HG02678 (cell line): ENCODE measurements at regions not wholly inside any gene's neighbourhood (a gene's known extent, or its start where the extent isn't known, plus 50 kb on each side); places are given as distances from the start of the nearest gene placed in this dataset.
"Not testable (repeated sequence)": the region's sequence is repeated elsewhere in the genome, so short reads cannot be mapped to it uniquely, and the experiment has no call there.

Source experiments
- ATAC-seq: cut with Tn5 transposase; IDR thresholded peaks from one replicate; pipeline ENCODE4 v1.9.1; 2021; ENCODE audit warnings: mild to moderate bottlenecking, moderate library complexity; ENCODE audit not compliant: unreplicated experiment

DNA sequence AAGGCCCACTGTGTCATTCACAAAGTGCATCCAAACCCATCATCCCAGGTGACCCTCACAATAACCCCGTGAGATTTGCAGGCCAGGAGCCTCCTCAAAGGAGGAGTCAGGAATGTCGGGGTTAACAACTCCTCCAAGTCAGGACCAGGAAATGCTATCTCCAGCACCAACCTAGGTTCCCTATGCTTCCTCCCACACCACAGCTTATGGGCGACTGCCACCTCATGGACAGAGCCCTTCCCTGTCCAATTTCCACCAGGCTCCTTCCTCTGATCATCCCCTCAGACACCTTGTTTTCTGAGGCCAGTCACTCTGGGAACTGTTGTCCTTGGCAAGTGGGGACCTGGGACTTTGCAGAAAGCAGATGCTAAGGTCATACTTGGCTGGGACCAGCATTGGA, 77.8 kb downstream of the LIMS3 start:
- not testable (repeated sequence) for ATAC-seq

DNA sequence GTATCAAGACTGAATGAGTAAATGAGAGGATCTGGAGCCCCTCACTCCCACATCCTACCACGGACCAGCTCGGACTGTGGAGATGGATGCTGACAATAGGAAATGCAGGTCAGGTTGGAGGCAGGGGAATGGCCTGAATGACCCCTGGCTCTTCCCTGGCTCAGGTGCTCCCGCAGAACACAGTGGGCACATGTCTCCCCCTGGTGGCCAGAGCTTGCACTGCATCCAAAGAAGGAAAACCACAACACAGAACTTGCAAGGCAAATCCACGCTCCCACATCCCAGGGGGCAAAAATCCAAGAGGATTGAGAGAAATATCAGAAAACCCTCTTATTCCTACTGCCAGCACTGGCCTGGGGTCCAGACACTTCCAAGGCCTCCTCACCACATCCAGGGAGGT, 82.3 kb downstream of the LIMS3 start:
- not testable (repeated sequence) for ATAC-seq

DNA sequence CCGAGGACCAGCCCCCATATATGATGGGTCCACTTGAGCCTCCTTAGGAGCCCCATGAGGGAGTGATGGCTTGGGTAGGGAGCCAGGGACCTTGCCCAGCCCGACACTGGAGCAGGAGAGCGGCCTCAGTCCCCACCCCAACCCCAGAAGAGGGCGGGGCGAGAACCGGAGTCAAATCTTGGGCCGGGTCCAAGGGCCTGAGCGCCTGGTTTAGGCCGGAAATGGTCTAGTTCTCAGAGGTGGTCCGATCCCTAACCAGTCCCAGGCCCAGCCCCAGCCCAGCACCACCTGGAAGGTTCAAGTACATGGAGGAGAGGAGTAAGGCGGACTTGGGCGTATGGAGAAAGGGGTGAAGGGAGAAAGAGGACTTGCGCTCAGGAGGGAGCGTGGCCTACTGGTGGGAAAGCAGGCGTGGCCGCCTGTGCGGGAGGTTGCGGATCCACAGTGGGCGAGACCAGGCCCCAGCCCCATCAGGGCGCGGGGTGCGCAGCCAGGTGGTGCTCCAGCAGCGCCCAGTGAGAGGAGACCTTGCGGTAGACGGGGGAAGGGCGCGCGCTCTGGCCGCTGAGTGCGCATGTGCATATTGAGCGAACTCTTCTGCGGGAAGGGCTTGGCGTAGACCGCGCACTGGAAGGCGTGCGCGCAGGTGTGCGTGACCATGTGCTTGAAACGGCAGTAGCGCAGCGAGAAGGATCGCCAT, 88.1 kb downstream of the LIMS3 start:
- not testable (repeated sequence) for ATAC-seq

DNA sequence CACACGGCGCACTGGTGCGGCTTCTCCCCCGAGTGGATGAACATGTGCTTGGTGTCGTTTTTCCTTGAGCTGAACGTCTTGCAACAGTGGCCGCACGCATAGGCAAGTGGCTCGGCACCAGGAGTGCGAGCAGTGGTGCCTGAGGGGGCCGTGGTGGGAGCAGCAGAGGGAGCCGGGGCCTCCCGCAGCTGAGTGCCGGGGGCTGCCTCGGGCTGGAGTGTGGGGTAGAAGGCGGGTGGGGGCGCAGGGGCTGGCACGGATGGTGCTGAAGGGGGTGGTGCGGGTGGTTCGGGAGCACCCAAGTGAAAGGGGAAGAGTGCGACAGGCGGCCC, 88.6 kb downstream of the LIMS3 start:
- ATAC-seq: not testable (repeated sequence)

DNA sequence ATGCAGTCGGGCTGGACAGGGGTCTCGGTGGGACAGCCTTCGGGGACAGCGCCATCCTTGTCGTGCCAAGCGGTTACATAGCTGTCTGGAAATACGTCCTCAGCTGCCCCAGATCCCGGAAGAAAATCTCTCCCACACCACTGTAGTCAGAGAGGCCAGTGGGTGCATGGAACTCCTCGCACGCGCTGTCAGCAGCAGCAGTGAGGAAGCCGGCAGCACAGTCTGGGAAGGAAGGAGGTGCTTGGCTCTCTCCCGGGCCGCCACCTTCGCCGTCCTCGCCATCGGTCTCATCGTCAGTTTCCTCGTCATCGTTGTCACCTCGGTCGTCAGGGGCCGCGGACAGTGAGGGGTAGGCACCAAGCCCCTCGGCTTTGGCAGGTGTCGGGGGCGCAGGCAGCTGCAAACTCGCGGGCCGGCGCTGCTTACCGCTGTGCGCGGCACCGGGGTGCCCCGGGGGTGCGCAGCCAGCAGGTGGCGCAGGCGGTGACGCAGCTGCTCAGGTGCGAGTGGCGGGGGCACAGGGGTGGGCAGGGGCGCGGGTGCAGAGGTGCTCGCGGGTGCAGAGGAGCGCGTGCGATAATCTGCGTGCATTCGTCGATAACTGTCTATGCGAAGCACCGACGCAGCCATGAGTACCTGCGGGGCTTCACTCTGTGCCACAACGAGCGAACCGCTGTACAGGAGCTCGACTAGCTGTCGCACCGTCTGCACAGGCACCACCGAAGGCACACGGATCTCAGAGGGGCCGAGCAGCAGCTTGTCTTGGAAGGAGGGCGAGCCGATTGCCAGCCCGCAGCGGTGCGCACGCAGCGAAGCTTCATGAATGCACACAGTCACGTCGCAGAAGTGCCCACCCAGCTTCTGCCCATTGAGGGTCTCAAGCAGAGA, 89.2 kb downstream of the LIMS3 start:
- peak; percentile 54 for ATAC-seq

DNA sequence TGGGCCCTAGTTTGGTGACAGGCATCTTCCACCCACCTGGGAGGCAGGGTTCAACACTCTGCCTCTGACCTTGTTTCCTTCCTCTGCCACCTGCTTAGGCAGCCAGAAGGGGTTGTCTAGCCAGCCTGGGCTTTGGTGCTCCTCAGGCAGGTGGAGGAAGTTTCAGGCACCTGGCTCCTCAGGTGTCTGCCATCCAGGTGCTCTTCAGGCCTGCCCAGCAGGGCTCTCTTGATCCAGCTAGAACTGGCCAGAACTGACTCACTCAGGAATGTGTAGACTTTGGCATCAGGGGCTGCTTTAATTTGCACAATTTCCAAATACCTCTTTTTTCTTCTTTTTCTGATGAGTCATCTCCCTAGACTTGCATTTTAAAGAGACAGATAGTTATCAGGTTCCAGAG, 100.9 kb downstream of the LIMS3 start:
- ATAC-seq: not testable (repeated sequence)

DNA sequence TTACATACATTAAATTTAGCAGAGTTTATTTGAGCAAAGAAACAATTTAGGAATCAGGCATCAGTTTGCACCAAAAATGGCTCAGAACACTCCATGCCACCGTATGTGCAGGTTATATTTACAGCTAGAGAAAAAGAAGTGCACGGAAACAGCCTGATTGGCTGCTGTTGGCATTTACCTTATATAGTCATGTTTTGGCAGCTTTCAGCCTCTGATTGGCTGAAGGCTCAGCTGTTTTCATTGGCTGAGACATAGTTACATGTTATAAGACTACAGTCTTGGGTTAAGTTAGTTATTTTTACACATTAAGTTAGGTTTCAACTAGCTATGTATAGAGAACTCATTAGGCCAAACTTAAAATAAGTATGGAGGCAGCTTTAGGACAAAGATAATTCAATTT, 104.0 kb downstream of the LIMS3 start:
- not testable (repeated sequence) for ATAC-seq

DNA sequence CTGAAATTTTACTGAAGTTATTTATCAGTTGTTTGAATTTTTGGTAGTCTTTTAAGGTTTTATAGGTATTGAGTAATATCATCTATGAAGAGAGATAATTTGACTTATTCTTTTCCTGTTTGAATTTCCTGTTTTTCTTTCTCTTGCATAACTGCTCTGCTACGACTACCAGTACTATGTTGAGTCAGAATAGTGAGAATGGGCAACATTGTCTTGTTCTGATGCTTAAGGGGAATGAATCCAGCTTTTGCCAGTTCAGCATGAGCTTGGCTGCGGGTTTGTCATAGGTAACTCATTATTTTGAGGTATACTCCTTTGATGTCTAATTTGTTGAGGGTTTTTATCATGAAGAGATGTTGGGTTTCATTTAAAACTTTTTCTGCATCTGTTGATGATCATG, 102.2 kb downstream of the MALL start:
- not testable (repeated sequence) for ATAC-seq

DNA sequence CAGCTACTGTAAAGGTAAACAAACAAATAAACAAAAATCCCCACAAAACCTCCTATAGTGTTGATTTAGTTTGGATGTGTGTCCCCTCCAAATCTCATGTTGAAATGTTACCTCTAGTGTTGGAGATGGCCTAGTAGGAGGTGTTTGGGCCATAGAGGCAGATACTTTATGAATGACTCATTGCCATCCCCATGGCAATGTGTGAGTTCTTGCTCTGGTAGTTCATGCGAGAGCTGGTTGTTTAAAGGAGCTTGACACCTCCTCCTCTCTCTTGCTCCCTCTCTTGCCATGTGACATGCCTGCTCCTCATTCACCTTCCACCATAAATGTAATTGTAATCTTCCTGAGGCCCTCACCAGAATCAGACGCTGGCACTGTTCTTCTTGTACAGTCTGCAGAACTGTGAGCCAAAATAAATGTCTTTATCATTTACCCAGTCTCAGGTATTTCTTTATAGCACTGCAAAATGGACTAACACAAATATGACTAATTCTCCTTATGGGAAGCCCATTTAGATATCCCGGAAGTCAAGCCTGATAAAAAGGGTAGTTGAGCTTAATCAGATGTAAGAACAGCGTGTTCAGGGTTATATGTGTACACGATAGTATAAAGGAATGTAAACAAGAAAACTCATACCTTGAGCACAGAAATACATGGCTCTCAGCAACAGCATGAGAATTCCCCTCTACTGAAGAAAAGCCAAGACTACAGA, 99.1 kb downstream of the MALL start:
- not testable (repeated sequence) for ATAC-seq

DNA sequence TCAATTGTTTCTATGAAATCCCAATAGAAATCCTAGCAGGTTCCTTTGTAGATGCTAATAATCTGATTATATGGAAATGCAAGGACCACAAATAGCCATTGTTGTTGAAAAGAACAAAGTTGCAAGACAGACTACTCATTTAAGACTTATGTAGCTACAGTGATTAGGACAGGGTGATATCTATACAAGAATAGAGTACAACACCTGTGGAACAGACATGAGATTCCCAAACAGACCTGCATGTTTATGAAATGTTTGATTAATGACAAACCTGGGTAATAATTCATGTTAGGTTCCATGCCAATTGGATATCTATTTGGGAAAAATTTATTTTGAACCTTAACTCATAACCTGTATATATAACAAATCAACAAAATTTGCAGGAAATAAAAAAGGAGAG, 95.4 kb downstream of the MALL start:
- ATAC-seq: not testable (repeated sequence)

DNA sequence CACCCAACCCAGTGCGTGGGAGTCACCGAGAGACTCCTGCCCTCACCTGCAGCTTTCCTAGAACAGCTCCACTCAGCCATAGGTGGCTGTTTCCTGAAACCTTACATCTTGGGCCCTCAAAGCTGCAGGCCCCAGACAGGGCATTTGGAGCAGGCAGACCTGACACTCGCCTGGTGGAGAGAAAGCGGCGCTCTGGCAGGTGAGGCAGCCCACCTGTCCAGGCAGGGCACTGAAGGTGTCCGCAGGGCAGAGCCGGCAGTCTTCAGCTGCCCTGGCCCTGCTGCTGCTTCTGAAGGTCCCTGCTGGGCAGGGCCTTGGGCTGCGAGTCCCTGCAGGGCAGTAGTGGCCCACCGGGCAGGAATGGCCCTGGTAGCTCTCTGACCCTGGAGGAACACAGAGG, 93.3 kb downstream of the MALL start:
- ATAC-seq: not testable (repeated sequence)

DNA sequence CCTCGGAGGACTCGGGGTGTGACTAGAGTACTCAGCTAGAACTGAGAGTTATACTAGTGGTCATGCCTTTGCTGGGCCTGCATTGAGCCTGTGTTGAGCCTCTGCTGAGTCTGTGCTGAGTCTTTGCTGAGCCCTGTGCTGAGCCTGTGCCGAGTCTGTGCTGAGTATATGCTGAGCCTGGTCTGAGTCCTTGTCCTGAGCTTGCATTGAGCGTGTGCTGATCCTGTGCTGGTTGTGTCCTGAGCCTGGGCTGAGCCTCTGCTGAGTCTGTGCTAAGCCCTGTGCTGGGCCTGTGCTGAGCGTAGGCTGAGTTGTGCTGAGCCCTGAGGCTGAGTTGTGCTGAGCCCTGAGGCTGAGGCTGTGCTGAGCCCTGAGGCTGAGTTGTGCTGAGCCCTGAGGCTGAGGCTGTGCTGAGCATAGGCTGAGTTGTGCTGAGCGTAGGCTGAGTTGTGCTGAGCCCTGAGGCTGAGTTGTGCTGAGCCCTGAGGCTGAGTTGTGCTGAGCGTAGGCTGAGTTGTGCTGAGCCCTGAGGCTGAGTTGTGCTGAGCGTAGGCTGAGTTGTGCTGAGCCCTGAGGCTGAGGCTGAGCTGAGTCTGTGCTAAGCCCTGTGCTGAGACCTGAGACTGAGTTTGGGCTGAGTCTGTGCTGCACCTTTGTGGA, 89.4 kb downstream of the MALL start:
- not testable (repeated sequence) for ATAC-seq

DNA sequence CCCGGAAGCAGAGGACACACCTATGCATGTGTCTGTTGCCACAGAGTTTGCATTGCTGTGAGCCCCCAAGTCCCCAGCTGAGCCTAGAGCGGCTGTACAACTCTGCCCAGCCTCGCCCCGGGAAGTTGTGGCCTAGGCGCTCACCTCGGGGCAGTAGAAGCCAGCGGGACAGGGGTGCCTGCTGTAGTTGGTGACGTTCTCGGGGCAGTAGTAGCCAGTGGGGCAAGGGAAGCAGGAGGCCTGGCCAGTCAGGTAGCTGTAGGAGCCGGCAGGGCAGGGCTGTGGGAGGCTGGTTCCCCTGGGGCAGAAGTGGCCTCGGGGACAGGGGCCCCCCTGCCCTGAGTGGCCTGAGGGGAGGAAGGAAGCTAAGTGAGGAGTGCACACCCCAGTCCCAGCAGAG, 87.2 kb downstream of the MALL start:
- not testable (repeated sequence) for ATAC-seq

DNA sequence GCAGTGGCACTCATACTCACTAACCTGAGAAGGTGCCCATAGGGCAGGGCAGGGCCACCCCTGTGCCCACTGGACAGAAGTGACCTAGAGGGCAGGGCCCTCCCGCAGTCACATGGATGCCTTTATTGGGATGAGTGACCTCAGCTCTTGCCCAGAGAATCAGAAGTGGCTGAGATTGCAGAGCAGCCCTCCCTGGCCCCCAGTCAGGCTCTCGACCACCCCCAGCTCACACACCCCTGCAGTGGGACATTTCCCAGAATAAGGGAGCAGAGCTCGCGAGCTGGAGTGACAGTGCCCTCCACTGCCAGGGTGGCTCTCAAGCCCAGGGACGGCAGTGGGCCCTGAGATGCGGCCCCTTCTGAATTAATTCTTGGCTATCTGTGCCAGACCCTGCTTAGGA, 84.7 kb downstream of the MALL start:
- not testable (repeated sequence) for ATAC-seq

DNA sequence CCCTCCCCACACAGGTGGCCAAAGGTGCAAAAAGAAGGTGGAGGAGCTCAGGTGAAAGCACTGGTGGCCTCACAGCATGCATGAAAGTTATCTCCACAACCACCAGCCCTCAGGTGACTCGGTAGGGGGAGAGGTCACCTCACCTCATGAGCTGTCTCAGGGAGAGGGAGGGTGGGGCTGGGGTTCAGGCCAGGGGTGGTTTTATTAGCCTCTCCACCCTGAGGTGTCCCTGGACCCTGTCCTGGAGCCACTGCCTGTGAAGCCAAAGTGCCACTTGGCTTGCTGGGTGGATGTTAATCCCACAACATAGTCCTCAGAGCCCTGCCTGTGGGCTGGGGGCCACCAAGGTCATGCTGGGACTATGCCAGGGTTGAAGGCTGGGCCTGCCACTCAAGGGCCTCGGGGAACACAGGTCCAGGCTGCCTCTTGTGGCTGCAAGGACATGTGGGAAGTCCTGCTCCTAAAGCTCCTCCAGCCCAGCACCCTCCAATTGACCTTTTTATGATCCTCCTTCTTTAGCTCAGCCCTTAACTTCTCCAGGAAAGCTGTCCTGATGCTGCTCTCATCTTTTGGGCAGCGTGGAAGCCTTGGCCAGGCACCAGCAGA, 83.8 kb downstream of the MALL start:
- ATAC-seq: not testable (repeated sequence)
